Right kidney (tissue), 1 donor: ENCODE measurements at regions not wholly inside any gene's neighbourhood (a gene's known extent, or its start where the extent isn't known, plus 50 kb on each side); places are given as distances from the start of the nearest gene placed in this dataset.
"Not testable (repeated sequence)": the region's sequence is repeated elsewhere in the genome, so short reads cannot be mapped to it uniquely, and the experiment has no call there.

Experiments
- DNase-seq: peaks from one replicate; pipeline ENCODE4 v3.0.0-alpha.2; 2016

DNA sequence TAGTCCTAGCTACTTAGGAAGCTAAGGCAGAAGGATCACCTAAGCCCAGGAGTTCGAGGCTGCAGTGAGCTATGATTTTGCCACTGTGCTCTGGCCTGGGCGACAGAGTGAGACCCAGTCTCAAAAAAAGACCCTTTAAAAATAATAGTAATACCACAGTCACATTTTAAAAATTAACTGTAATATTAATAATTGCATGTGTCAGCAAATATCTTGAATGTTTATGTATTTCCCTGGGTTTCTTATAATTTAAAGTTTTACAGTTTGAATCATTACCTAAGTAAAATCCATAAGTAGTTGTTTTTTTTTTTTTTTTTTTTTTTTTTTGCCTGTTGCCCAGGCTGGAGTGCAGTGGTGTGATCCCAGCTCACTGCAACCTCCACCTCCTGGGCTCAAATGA is 69.2 kb downstream of the LYZL2 start:
- DNase-seq, result no peak

DNA sequence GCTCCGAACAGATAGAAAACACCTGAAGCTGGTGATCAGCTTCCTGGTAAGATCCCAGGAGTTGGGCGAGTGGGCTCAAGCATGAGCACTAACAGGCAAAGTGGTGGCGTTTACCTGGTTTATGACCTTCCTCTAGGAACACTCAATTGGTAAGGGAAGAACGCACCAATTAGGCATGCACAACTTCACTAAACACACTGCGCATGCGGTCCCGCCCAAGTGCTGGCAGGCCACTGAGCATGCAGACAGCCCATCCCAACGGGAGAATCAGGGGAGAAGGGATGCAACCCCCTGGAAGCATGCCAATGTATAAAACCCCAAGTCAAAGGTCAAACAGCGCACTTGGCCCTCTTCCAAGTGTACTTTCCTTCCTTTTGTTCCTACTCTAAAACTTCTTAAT is 70.4 kb downstream of the LYZL2 start:
- DNase-seq, result no peak

DNA sequence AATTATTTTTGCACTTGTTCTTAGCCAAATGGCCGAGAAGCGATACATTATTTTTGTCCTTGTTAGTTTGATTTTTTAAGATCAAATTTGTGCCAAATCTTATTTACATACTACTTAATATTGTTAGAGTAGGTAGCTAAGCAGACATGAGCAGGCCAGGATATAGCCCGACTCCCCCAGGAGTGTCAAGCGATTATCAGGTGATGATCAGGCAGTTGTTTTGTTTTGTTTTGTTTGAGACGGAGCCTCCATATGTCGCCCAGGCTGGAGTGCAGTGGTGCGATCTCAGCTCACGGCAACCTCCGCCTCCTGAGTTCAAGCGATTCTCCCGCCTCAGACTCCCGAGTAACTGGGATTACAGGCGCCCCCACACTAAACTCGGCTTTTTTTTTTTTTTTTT is 71.1 kb downstream of the LYZL2 start:
- no peak for DNase-seq

DNA sequence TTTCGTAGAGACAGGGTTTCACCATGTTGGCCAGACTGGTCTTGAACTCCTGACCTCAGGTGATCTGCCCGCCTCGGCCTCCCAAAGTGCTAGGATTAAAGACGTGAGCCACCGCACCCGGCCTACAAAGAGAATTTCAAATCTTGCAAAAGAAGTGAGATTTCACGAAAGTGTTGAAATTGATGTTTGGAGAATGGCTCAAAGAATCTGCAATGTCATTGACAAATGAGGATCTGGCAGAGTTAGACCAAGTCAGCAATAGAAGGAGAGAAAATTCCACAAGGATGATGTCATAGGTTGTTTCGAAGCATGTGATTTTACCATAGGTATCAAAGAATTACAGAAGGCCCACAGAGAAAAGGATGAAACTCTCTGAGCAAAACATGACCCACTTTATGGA is 71.7 kb downstream of the LYZL2 start:
- DNase-seq, result no peak

DNA sequence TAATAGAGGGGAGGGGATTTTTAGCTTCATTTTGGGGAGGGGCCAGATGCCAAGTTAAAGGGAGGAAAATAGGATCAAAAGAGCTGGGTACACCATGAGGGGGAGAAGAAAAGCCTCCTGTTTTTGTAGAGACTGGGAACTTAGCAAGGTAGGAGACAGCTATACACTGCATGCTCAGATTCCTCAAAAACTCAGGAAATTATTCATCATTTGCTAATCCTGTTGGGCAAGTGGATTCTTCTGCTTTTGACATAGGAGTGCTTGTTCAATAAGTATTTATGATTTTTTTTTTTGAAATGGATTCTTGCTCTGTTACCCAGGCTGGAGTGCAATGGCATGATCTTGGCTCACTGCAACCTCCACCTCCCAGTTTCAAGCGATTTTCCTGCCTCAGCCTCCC is 73.4 kb downstream of the LYZL2 start:
- no peak for DNase-seq

DNA sequence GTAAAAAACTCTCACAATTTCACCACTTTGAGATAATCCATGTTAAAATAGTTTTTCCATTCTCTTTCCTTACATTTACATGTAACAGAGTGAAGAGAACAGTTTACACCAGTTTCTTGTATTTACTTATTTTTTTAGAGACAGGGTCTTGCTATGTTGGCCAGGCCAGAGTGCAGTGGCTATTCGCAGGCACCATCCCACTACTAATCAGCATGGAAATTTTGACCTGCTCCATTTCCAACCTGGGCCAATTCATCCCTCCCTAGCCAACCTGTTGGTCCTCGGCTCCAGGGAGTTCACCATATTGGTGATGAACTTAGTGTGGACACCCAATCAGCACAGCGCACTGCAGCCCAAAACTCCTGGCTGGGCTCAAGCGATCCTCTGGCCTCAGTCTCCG is 74.1 kb downstream of the LYZL2 start:
- DNase-seq, result no peak

DNA sequence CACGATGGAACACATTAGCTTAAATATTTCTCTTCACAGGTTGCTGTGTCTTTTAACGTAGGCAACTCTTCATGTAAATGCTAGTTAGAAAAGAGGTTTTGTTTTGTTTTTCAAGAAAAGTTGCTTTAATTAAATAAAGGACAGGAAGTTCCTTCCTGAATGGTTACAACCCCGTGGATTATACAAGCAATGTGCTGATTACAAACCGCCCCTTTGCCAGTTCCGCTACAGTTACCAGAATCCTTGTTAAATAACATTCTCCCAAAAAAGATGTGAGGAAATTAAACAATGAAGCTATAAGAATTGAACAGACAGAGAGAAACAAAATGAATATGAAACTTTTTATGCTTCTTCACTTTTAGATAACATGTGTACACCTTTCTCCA is 75.1 kb downstream of the LYZL2 start:
- no peak for DNase-seq

DNA sequence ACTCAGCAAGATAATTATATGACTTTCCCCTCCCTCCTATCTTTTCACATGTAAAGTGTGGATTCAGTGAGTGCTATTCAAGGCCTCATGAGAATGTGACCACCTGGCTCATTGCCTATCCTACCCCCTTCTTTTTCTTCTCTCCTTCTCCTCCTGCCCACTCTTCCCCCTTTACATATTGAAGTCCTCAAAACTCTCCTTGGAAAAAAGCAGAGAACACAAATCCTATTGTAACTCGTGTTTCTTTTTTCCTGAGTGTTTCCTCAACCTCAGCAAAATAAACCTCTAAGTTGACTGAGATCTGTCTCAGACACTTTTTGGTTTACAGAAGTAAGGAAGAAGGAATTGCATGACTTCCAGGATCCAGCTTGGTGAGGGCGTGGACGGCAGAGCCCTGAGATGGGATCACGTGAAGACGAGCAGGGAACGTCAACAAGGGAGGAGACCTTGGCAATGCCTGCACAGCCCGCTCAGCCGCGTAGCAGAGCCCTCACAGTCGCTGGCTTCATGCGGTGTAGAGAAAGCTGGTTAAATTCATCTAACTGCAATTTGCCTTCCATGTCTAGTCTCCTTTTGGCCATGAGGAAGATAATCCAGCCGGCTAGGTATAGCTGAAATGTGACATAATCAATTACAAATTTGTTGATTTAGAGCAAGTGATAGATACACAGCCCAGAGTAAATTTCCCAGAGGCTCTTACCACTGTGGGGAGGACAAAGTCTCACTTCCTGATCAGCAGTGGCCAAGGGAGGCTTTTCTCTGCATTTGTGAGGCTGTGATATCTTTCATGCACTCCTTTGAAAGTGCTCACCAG is 75.7 kb downstream of the LYZL2 start:
- no peak for DNase-seq

DNA sequence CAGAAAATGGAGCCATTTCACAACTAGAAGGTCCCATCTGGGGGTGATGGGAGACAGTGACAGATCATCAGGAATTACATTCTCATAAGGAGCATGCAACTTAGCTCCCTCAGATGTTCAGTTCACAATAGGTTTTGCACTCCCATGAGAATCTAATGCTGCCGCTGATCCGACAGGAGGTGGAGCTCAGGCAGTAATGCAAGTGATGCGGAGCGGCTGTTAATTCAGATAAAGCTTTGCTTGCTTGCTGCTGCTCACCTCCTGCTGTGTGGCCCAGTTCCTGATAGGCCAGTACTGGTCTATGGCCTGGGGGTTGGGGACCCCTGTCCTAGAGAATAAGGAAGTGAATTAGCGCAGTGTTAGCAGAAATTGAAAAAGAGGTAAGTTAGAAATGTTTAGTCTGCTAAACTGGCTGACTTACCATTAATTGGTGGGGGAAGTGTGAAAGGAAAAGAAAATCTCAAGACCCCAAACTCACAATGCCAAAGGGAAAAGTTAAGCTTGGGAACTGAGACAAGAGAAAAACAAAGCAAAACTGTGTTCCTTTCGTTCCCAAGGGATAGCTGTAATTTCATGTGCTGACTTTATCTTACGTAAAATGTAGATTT is 76.4 kb downstream of the LYZL2 start:
- no peak for DNase-seq

DNA sequence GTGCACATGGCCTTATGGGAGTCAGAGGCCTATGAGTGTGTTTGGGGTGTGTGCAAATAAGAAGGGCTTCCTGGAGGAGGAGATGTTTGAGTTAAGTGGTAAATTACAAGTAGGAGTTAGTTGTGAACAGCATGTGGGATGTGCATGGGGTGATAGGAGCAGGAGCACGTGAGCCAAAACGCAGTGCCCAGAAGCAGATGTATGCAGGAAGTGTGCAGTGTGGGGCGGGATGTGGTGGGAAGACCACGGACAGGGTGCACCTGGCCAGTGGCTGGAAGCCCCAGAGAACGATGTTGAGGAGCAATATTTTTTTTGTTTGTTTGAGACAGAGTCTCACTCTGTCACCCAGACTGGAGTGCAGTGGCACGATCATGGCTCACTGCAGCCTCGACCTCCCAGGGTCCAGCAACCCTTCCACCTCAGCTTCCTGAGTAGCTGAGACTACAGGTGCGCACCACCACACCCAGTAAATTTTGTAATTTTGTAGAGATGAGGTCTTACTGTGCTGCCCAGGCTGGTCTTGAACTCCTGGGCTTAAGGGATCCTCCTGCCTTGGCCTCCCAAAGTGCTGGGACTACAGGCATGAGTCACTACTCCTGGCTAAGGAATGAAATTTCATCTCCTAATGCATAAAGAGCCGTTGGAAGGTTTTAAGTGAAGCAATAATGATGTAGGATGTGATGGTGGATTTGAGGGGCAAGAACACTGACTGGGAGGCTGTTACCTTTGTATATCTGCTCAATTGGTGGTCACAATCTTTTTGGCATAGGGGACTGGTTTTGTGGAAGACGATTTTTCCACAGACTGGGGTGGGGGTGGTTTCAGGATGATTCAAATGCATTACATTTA is 78.4 kb downstream of the LYZL2 start:
- no peak for DNase-seq

DNA sequence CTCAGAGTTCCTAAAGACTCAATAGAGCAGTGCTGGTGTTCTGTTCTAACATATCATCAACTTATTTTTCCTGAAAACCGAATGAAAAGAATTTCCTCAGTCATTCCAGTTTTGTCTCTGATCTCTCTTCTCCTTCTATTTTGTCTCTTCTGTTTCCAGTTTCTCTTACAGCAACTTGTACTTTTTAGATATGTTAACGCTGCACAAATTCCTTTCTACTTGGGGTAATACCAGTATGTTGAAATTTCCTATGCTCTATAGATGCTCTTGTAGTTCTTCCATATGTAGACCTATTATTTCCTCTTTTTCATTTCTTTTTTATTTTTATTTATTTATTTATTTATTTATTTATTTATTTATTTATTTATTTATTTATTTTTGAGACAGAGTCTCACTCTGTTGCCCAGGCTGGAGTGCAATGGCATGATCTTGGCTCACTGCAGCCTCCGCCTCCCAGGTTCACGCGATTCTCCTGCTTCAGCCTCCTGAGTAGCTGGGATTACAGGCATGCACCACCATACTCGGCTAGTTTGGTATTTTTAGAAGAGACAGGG is 80.3 kb downstream of the LYZL2 start:
- not testable (repeated sequence) for DNase-seq

DNA sequence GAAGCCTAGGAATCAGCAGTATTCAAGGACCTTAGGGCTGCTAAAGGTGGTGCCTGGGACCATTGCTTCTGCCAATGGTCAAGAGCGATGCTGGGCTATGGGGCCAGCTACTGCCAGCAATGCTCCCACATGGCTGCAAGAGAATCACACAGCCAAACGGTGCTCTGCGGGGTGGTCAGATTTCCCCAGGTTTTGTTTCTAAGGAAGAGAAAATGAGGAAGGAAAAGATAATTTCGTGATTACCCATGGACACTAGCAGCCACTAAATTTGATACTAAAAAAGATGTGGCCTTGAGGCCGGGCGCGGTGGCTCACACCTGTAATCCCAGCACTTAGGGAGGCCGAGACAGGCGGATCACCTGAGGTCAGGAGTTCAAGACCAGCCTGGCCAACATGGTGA is 83.0 kb downstream of the LYZL2 start:
- no peak for DNase-seq

DNA sequence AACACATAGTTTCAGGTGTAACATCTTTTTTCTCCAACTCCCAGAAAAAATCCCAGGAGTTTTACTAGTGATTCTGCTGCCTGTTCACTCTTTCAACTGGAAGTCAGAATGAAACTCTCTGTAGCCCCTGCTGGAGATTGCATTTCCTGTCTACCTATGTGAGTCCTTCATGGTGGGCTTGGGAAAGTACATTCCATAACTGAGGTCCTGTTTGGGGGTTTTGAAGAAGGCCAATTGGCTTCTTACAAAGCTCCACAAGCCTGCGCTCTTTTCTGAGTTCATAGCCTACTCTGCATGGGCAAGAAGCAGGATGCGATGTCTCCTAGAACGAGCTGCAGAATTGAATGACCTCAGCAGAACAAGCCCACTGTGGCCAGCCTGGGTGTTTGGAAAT is 86.7 kb downstream of the LYZL2 start:
- no peak for DNase-seq

DNA sequence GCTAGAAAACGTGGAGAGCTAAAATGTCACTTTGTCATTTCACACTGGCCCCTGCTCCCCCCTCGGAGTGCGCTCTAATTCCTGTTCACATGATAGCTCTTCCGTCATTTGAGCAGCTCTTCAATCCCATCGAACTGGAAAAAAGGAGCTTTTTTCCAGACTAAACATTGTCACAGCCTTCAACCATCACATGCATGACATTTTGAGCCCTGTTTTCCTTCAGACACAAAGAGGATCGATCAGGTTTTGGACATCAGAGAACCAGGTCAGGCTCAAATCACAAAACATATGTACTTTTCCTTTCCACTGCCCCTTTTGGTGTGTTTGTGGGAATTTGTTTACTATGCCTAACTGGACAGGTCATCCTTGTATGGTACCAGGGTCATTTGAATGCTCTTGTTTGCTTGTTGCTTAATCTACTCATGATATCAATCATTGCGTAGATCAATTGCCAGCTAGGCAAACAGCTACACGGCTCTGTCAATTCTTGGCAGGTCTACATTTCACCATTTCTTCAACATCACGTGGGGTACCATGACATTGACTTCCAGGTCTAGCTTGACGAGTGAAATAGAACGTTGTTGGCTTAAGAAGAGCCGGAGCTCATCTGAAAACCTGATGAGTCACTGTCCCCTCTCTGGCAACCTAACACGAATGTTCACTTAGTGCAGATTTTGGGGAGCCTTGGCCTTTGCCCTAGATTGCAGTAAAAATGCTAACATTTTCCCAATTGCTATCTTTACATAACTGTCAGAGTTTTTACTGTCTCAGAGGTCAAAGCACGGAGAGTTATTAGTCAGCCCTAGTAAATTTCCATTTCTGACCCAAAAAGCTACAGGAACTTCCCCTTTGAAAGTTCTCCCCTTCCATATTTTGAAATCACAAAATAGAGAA is 87.3 kb downstream of the LYZL2 start:
- no peak for DNase-seq

DNA sequence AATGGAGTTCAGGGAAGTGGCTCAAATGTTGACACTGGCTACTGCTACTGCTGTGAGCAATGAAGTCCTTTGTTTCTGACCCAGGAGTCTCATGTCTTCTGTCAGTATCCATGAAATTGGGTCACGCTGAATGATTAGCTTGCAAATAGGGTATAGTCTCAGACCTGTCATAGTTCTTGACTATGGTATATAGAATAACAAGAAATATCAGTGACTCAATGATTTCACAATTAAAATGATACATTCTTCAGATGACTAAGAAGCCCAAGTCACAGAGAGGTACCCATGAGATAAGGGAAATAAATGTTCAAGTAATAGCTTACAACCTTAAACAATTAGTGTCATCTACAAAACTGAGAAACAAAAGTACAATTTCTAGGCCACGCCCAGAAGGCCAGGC is 89.3 kb downstream of the LYZL2 start:
- no peak for DNase-seq

DNA sequence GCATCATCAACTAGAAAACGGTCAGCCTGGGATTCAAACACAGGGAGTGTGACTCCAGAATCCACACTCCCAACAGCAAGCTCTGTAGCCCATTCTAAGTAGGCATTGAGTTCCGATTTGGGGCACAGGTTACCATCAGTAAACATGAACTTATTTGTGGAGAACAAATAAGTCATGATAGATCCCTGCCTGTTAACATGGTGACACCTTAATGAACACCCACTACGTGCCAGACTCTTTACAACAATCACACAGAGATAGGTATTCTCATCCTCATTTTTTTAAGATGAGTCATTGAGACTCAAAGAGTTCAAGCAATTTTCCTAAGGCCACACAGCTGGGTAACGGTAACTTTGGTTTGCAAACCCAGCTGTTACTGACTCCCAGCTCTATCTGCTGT is 91.5 kb downstream of the LYZL2 start:
- no peak for DNase-seq

DNA sequence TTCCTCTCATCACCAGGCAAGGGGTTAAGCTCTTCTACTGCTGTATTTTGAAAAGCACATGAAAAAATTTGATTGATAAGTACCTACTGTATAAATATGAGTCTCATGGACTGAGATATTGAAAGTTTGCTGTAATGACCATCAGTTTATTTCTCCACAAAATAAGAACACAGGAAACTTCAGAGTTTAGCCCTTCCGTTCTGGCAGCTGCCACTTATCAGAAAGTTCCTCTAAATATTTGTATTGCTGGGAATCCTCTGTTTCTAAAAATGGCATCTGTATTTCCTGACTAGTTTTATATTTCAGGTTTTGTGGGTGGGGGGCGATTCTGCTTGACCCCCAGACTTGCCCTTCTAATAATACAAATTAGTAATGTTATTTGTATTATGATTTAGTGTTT is 92.0 kb downstream of the LYZL2 start:
- DNase-seq, result no peak

DNA sequence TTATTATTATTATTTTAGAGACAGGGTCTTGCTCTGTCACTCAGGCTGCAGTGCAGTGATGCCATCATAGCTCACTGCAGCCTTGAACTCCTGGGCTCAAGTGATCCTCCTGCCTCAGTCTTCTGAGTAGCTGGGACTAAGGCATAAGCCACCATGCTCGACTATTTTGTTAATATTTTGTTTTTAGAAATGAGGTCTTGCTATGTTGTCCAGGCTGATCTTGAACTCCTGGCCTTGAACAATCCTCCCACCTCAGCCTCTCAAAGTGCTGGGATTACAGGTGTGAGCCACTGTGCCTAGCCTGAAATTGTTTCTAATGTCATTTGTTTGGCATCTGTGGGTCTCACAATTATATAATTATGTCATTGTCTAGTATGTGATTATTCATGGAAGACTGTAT is 92.4 kb downstream of the LYZL2 start:
- DNase-seq, result not testable (repeated sequence)

DNA sequence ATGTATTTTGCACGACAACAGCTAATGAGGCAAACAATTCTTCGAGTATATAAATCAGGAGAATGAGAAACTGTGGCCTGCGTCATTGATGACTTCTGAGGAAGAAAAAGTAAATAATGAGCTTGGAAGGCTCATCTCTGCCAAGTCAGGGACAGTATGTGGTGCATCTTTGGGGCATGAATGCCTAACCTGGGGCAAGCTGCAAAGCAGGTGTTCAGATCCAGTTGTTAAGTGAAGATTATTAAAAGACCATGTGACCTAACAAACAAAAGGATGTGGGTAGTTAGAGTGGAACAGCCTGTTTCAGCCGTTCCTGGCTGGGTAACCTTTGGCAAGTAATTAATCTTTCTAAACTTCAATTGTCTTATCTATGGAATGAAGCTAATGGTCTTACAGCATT is 93.0 kb downstream of the LYZL2 start:
- no peak for DNase-seq

DNA sequence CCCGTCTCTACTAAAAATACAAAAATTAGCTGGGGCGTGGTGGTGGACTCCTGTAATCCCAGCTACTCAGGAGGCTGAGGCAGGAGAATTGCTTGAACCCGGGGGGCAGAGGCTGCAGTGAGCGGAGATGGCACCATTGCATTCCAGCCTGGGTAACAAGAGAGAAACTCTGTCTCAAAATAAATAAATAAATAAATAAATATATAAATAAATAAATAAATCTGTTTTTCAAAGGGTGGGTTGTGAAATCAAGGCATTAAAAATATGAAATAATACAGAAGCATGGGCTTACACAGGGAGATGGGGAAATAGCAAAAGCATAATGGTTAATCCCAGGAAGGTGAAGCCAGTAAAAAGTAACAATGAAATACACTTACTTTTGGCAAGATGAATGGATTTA is 93.9 kb downstream of the LYZL2 start:
- no peak for DNase-seq

DNA sequence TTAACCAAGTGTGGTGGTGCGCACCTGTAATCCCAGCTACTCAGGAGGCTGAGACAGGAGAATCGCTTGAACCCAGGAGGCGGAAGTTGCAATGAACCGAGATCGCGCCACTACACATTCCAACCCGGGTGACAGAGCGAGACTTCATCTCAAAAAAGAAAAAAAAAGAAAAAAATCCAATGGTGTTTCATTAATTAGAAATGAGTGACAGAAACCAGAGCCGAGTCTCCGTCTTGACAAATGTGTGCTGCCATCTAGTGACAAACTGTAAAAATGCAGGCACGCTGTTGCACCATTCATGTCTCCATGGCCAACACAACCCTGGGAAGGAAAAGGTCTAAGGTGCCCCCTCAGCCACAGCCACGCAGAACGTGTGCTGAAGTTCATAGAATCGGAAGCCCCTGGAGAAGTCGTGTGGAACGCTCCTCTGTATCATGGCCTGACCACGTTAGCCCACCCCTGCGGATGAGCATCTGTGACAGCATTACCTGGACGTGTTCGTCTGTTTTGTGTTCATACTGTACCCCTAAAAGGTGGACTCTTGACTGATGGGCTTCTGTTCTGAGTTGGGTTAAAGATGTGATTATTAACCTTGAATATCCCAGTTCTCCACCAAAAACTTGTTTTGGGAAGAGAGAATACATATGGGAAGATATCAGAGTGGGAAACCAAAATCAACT is 94.9 kb downstream of the LYZL2 start:
- DNase-seq, result peak; percentile 61
